ENCODE measurements at regions not wholly inside any gene's neighbourhood (a gene's known extent, or its start where the extent isn't known, plus 50 kb on each side); places are given as distances from the start of the nearest gene placed in this dataset.
"Not testable (repeated sequence)": the region's sequence is repeated elsewhere in the genome, so short reads cannot be mapped to it uniquely, and the experiment has no call there.

DNA sequence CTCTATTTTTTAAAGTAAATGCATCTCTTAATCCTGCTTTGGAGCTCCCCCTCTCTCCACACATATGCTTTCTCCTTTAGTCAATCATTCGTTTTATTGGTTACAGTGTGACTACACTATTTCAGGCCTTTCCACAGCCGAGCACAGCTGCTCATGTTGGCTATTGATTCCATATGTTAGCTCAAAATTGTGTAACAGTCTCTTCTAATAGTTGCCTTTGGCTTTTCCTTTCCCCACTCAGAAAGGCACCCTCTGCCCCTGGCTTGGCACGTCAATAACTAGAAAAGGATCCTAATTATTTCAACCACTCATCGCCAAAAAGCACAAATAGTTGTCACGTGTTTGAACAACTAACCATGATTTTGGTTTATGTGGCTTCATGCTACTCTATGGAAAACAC is 410.3 kb upstream of the SLC35B3 start:
- no peak for DNase-seq

DNA sequence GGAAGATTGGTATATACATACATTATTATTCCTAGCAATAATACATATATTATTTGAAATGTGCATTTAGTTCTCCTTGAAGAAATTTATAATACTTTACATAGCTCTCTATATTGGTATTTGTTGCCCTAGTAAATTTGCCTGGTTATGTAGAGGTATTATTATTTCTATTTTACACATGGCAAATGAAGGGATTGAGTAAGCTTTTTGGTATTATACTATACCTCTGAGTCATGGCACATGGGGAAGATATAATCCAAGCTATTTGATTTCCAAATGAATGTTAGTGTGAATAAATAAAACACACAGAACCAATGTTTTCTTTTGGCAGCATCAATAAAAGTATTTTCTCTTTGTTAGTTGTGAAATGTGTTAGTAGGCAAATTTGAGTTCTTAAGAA is 409.6 kb upstream of the SLC35B3 start:
- no peak for DNase-seq

- no peak for DNase-seq
These were observed 404.3 kb upstream of the SLC35B3 start for GRCh38 chr6:8839626-8840025.

DNA sequence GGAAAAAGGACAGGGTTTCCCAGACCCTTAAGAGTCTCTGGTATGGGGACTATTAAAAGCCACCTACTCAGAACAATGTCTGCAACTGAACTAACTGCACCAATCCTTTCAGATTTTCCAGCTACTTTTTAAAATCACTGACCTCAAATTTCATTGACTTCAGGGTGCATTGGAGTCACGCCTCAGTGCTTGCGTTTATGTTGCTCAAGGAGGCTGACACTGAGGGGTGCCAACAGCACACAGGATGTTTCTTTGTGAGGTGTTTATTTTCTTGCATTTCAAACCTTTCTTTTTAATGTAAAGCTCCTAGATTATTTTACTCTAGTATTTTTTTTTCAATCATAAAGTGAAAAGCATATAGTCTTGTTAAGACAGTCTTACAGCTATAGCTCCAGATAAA is 402.0 kb upstream of the SLC35B3 start:
- DNase-seq, result no peak

DNA sequence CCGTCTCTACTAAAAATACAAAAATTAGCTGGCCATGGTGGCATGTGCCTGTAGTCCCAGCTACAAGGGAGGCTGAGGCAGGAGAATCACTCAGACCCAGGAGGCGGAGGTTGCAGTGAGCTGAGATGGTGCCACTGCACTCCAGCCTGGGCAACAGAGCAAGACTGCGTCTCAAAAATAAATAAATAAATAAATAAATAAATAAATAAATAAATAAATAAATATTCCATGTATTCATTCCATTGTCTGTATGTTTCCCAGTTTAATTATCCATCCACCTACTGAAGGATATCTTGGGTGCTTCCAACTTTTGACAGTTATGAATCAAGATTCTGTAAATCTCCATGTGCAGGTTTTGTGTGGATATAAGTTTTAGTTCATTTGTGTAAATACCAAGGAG is 397.4 kb upstream of the SLC35B3 start:
- not testable (repeated sequence) for DNase-seq

DNA sequence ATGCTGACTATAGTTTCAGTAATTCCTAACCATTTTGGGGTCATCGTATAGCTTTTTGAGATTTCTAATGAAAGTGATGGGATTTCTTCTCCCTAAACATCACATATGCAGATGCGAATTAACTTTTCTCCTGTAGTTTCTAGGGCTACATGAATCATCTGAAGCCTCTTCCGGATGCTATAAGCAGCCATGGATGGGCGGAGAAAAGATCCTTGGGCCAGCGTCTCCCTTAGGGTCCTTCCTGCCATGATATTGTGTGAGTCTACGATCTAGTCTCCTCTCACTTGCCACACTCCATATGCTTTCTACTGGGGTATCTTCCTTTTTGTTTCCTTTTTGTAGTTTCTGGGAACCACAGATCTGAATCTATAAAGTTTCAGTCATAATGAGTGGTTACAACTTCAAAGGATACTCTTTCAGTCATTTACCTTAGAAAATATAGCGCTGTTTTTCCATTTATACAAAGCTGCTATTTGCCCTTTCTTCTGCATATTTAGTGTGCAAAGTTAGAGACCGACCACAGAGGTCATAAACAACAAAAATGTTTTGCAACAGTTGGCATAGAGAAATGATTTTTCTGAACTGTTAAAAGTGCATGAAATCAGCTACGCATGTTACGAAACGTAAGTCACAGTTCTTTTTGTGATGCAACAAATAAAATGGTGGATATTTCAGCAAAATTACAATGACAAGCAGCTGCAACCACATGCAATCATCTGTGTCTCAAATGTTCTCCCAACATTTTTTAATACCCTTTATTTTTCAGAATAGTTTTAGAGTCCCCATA is 396.2 kb upstream of the SLC35B3 start:
- no peak for DNase-seq

- no peak for DNase-seq
These were observed 395.4 kb upstream of the SLC35B3 start for GRCh38 chr6:8830794-8831193.

GRCh38 chr6:8829796-8830195 is 394.5 kb upstream of the SLC35B3 start:
- DNase-seq, result no peak

- no peak for DNase-seq
These were observed 394.0 kb upstream of the SLC35B3 start for GRCh38 chr6:8829296-8829695.

DNA sequence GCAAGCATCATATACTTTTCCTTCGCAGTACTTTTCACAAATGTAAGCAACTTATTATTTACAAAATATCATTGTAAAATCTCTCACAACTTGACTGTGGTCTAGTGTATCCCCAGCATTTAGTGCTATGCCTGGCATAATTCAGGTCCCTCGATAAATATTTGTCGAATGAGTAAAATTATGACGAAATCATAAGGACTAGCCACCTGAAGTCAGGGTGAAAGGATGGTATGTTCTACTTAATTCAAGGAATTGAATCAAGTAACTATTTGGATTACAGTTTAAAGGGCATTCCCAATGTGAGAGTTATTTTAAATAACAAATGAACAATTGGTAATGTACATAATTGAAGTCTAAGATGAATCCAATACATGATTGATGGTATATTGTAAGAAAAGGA is 393.0 kb upstream of the SLC35B3 start:
- no peak for DNase-seq

DNA sequence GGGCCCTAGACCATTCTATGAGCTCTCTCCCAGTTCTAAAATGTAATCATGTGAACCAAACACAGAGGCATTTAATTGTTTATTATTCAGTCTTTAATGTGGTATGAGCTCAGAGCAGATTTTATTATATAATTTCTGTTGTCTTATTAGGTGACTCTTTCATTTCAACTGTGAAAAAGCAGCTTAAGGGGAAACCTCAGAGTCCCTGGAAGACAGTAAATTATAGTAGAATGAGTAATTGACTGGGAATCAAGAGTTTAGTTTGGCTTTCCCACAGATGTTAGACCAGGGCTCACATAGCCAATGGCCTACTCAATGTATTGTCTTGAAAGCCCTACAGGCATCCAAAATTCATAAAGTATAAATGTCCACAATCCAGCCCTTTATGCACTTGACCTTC is 390.4 kb upstream of the SLC35B3 start:
- DNase-seq, result no peak

- no peak for DNase-seq
These were observed 386.6 kb upstream of the SLC35B3 start for GRCh38 chr6:8821981-8822381.

- no peak for DNase-seq
These were observed 385.0 kb upstream of the SLC35B3 start for GRCh38 chr6:8820313-8820712.

- no peak for DNase-seq
These were observed 384.1 kb upstream of the SLC35B3 start for GRCh38 chr6:8819446-8819845.

DNA sequence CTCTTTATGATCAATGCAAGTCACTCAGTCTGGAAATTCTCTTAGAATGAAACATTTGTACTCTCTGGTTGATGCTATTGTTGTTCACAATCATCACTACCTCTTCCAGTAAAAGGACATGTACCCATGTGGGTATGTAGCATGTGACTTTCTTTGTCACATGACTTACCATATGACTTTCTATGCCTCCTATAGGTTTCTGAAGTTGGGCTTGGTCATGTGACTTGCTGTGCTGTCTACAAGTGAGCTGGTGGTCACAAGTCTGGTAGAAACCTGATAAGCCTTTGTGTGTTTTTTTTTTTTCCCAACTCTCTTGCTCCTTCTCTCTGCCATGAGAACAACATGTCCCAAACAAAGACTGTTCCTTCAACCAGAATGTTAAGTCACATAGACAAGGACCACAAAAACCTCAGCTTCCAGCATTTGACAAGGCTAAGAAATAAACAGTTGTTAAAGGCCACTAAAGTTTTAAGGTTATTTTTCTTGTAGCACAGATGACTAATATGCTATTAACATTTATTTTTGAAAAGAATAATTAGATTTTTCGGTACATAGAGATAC is 379.2 kb upstream of the SLC35B3 start:
- no peak for DNase-seq

DNA sequence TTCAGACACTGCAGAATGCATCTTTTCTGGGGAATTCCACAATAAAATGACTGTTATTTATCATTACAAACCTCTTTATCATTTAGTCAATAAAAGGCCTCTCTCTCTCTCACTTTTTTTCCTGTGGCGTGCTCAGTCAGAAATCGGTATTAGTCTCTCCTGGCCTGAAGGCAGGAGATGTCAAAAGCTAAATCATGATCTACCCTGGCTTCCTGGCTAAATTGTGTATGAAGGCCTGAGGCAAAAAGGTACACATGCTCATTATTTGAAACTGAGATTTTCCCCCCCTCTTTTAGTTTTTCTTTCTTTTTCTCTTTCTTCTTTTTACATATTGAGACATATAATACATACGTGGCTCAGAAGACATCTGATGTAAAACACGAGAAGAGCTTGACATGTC is 375.0 kb upstream of the SLC35B3 start:
- DNase-seq, result no peak

GRCh38 chr6:8809662-8810061 is 374.3 kb upstream of the SLC35B3 start:
- DNase-seq, result no peak

GRCh38 chr6:8803181-8803760 is 367.9 kb upstream of the SLC35B3 start:
- DNase-seq, result no peak

DNA sequence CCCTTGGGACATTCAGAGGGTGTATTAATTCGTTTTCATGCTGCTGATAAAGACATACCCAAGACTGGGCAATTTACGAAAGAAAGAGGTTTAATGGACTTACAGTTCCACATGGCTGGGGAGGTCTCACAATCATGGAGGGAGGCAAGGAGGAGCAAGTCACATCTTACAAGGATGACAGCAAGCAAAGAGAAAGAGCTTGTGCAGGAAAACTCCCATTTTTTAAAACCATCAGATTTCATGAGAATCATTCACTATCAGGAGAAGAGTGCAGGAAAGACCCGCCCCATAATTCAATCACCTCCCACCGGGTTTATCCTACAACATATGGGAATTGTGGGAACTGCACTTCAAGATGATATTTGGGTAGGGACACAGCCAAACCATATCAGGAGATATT is 367.1 kb upstream of the SLC35B3 start:
- not testable (repeated sequence) for DNase-seq

DNA sequence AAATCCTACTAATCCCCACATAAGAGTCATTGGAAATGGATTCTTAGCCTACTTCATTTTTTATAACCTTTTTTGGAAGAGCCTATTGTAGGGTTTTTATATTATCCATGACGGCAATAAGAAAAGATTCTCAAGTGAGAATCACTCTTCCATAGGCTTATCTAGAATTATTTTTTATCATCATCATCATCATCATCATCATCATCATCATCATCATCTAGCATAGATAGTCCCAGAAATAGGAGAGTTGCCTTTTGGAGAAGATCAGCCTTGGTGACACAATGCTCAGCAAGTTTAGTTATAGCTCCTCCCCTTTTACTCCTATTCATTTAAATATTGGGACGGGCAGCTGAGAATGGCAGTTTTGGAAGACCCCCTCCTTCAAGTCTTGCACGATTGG is 359.1 kb upstream of the SLC35B3 start:
- DNase-seq, result no peak

DNA sequence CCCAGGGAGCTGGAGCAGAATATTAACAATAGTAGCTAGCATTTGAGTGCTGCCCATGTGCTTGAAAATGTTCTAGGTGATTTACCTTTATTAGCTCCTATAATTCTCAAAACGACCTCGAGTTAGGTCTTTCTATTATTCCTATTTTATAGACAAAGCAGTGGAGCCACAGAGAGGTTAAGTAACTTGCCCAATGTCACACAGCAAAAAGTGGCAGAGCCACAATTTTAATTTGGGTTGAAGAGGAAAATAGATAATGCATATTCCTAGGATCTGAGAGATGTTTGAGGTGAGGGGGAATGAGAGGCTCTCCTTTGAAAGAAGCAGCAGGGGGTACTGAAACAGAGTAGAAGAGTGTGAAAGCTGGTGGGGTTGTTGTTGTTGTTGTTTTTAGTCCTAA is 354.5 kb upstream of the SLC35B3 start:
- DNase-seq, result no peak

DNA sequence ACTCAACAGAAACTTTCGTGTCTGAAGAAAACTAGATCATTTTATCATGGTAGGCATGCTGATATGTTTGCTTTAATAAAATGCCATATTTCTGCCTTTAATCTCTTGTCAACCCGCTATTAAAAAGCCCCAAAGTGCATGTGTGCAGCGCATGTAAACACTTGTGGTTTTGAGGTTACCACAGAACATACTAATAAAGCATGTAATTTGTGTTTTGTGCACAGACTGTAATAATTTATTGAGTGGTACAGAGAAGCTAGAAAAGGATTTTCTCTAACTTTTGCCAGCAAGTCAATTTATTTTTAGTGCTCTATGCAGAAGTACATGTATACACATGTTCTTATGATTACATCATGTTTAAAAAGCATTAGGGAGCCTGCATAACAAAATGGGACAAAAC is 349.9 kb upstream of the SLC35B3 start:
- no peak for DNase-seq

DNA sequence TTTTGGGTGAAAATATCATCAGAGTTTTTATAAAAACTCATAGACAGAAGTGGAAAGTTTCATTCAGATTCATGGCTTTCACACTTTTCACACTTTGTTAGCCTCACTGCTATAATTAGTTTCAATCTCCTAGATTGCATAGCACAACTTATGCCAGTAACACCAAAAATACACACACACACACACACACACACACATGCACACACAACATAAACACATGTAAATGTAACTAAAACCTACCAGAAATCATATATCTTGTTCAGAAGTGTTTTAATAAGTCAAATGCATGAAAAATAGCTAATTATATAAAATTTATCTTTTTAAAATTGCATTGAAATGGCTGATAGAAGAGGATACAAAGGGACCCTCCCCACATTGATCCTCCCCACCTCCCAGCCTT is 347.8 kb upstream of the SLC35B3 start:
- DNase-seq, result no peak

DNA sequence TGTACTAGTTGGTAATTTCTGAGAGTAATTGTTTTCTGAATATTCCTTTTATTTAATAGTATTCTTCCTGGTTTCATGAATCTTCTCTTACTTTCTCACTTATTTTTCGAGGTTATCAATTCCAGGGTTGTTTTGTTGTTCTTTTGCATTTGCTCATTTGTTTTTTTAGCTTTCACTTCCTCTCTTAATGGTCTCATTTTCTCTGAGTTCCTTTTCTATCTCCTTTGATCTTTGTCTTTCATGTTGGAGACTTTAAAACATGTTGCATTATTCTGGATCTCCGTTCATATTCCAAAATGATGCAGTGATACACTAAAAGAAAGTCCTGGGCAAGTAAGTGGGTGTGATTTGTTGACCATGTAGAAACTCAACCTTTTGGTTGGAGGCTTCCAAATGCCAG is 345.3 kb upstream of the SLC35B3 start:
- DNase-seq, result no peak

GRCh38 chr6:8764733-8765132 is 329.4 kb upstream of the SLC35B3 start:
- no peak for DNase-seq
